ENCODE measurements at regions not wholly inside any gene's neighbourhood (a gene's known extent, or its start where the extent isn't known, plus 50 kb on each side); places are given as distances from the start of the nearest gene placed in this dataset.

DNA sequence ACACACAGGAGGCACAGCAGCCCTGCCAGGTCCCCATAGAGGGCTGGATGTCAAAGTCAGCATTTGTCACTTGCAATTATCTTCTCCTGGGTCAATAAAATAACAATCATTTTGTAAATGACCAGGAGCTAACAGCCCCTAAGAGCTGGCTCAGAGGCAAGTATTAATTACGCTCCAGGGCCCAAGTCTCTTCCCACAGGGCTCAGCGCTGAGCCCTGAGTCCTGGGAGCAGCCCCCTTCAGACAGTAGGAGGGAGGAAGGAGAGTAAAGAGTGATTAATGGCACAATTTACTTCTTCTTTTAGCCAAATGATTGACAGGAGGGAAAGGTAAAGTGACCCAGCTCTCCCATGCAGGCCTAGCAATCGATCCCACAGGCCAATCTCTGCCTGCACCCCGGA is 99.0 kb upstream of the DRD2 start:
- Histone ChIP-seq H3K36me3 (ENCODE audit: control insufficient read depth in 2 of 2, insufficient read depth in 2 of 2, low read length in 1 of 2) (no peaks in the 10 kb centered on the region), H3K27ac (ENCODE audit: low read depth in 1 of 2, low read length in 1 of 2) (no peak overlapping the region), H3K4me1 (ENCODE audit: control insufficient read depth in 2 of 2, insufficient read depth in 2 of 2, low read length in 2 of 2) (no peaks in the 10 kb centered on the region), H3K4me3 (ENCODE audit: low read length in 2 of 2) (no peak overlapping the region), H3K27me3 (ENCODE audit: control insufficient read depth in 2 of 2, insufficient read depth in 1 of 2, low read length in 1 of 2) (no peaks in the 10 kb centered on the region), H3K9me3 (ENCODE audit: control insufficient read depth in 2 of 2, insufficient read depth in 1 of 2, low read length in 1 of 2) (no peaks in the 10 kb centered on the region)
- DNase-seq (ENCODE audit: low read depth in 6 of 9, low spot score in 9 of 9), result no peak
- WGBS, result 87% methylated on average over 4 of the region's 4 CpGs

DNA sequence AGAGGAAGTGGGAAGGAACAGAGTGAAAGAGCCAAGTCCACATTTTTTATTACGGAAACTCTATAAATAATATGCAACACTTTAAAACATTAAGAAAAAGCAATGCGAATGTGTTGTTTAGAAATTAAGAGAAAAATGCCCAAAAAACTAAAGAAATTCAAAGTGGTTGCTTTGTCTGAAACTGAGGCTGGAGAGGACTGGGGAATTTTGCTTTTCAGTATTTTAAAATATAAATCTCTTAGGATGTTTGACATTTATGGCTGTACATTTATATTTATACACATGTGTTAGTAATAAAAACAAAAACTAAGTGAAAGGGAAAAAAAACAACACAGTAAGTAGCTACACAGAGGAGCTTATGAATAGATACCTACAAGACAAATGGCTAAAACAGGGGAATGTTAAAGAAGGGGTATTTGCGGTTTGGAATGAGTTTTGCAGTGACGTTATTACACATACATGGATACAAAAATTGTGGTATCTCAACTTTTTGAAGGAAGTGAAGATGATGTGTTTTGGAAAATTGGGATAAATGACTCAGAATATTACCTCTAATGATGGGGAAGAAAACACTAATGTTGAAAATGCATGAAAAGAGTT is 97.0 kb upstream of the DRD2 start:
- Histone ChIP-seq H3K36me3 (ENCODE audit: control insufficient read depth in 2 of 2, insufficient read depth in 2 of 2, low read length in 1 of 2) (no peaks in the 10 kb centered on the region), H3K4me1 (ENCODE audit: control insufficient read depth in 2 of 2, insufficient read depth in 2 of 2, low read length in 2 of 2) (no peaks in the 10 kb centered on the region), H3K27ac (ENCODE audit: low read depth in 1 of 2, low read length in 1 of 2) (no peak overlapping the region), H3K27me3 (ENCODE audit: control insufficient read depth in 2 of 2, insufficient read depth in 1 of 2, low read length in 1 of 2) (no peaks in the 10 kb centered on the region), H3K9me3 (ENCODE audit: control insufficient read depth in 2 of 2, insufficient read depth in 1 of 2, low read length in 1 of 2) (no peaks in the 10 kb centered on the region), H3K4me3 (ENCODE audit: low read length in 2 of 2) (no peak overlapping the region)
- WGBS, result 96% methylated on average over 4 of the region's 4 CpGs
- no peak for DNase-seq (ENCODE audit: low read depth in 6 of 9, low spot score in 9 of 9)

DNA sequence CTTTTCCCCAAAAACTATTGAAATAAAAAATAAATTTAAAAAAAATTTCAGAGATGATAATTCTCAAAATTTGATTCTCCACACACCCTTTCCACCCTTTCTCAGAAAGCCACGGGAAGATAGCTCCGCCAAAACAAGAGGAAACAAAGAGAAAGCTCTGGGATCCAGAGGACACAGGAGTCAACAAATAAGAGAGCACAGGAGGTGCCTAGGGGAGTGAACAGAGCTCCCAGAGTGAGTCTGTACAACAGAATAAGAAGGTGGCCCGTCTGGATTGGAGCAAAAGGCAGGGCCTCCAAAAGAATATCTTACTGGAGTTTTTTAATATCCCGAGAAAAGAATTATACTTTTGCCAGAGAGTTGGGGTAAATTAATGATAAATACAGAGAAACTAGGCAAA is 96.3 kb upstream of the DRD2 start:
- 81% methylated on average over 4 of the region's 4 CpGs for WGBS
- no peaks in the 10 kb centered on the region for H3K36me3 ChIP-seq (ENCODE audit: control insufficient read depth in 2 of 2, insufficient read depth in 2 of 2, low read length in 1 of 2)
- H3K4me1 ChIP-seq (ENCODE audit: control insufficient read depth in 2 of 2, insufficient read depth in 2 of 2, low read length in 2 of 2), result no peaks in the 10 kb centered on the region
- H3K4me3 ChIP-seq (ENCODE audit: low read length in 2 of 2), result no peak overlapping the region
- no peak overlapping the region for H3K27ac ChIP-seq (ENCODE audit: low read depth in 1 of 2, low read length in 1 of 2)
- H3K9me3 ChIP-seq (ENCODE audit: control insufficient read depth in 2 of 2, insufficient read depth in 1 of 2, low read length in 1 of 2), result no peaks in the 10 kb centered on the region
- H3K27me3 ChIP-seq (ENCODE audit: control insufficient read depth in 2 of 2, insufficient read depth in 1 of 2, low read length in 1 of 2), result no peaks in the 10 kb centered on the region
- DNase-seq (ENCODE audit: low read depth in 6 of 9, low spot score in 9 of 9), result no peak

GRCh38 chr11:113570906-113571305 is 95.7 kb upstream of the DRD2 start:
- H3K27ac ChIP-seq (ENCODE audit: low read depth in 1 of 2, low read length in 1 of 2), result no peak overlapping the region
- no peaks in the 10 kb centered on the region for H3K4me1 ChIP-seq (ENCODE audit: control insufficient read depth in 2 of 2, insufficient read depth in 2 of 2, low read length in 2 of 2)
- H3K36me3 ChIP-seq (ENCODE audit: control insufficient read depth in 2 of 2, insufficient read depth in 2 of 2, low read length in 1 of 2), result no peaks in the 10 kb centered on the region
- no peaks in the 10 kb centered on the region for H3K27me3 ChIP-seq (ENCODE audit: control insufficient read depth in 2 of 2, insufficient read depth in 1 of 2, low read length in 1 of 2)
- H3K4me3 ChIP-seq (ENCODE audit: low read length in 2 of 2), result no peak overlapping the region
- no peaks in the 10 kb centered on the region for H3K9me3 ChIP-seq (ENCODE audit: control insufficient read depth in 2 of 2, insufficient read depth in 1 of 2, low read length in 1 of 2)
- no peak for DNase-seq (ENCODE audit: low read depth in 6 of 9, low spot score in 9 of 9)

DNA sequence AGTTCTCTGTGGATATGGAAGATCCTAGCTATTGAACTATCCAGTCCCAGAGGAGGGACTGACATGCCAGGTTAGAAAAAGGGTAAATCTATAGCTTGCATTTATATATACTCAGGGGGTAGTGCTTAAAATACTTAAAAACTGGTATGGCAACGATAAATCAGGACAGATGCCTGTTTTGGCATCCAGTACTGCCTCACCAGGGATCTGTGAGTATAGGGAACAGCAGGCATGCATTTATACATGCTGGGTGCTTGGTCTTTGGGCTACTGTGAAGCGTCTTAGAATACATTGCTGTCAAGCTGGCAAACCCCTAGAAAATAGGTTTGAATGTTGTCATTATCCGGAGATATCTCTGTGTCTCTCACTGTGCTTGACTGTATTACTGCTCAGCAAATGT is 94.2 kb upstream of the DRD2 start:
- H3K4me1 ChIP-seq (ENCODE audit: control insufficient read depth in 2 of 2, insufficient read depth in 2 of 2, low read length in 2 of 2), result no peaks in the 10 kb centered on the region
- no peak for DNase-seq (ENCODE audit: low read depth in 6 of 9, low spot score in 9 of 9)
- no peaks in the 10 kb centered on the region for H3K36me3 ChIP-seq (ENCODE audit: control insufficient read depth in 2 of 2, insufficient read depth in 2 of 2, low read length in 1 of 2)
- H3K9me3 ChIP-seq (ENCODE audit: control insufficient read depth in 2 of 2, insufficient read depth in 1 of 2, low read length in 1 of 2), result no peaks in the 10 kb centered on the region
- no peak overlapping the region for H3K27ac ChIP-seq (ENCODE audit: low read depth in 1 of 2, low read length in 1 of 2)
- H3K4me3 ChIP-seq (ENCODE audit: low read length in 2 of 2), result no peak overlapping the region
- 91% methylated on average over 3 of the region's 3 CpGs for WGBS
- no peaks in the 10 kb centered on the region for H3K27me3 ChIP-seq (ENCODE audit: control insufficient read depth in 2 of 2, insufficient read depth in 1 of 2, low read length in 1 of 2)

DNA sequence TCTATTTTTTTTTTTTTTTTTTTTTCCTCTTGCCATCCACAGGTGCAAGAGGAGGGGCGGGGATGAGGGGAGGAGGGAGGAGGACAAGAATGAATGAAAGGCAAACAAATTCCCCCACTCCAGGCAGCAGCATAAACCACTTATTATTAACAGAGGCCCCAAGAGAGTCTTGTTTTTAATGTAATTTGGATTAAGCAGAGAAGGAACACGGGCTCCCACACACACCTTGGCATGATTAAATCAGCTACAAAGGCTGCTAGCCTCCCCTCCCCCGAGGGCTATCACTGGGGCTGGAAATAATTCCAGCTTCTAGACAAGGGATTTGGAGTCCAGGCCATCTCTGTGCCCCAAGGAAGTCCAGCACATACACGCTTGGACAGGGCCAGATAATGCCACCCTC is 93.4 kb upstream of the DRD2 start:
- no peak for DNase-seq (ENCODE audit: low read depth in 6 of 9, low spot score in 9 of 9)
- H3K4me3 ChIP-seq (ENCODE audit: low read length in 2 of 2), result no peak overlapping the region
- H3K4me1 ChIP-seq (ENCODE audit: control insufficient read depth in 2 of 2, insufficient read depth in 2 of 2, low read length in 2 of 2), result no peaks in the 10 kb centered on the region
- no peaks in the 10 kb centered on the region for H3K36me3 ChIP-seq (ENCODE audit: control insufficient read depth in 2 of 2, insufficient read depth in 2 of 2, low read length in 1 of 2)
- no peaks in the 10 kb centered on the region for H3K27me3 ChIP-seq (ENCODE audit: control insufficient read depth in 2 of 2, insufficient read depth in 1 of 2, low read length in 1 of 2)
- no peak overlapping the region for H3K27ac ChIP-seq (ENCODE audit: low read depth in 1 of 2, low read length in 1 of 2)
- no peaks in the 10 kb centered on the region for H3K9me3 ChIP-seq (ENCODE audit: control insufficient read depth in 2 of 2, insufficient read depth in 1 of 2, low read length in 1 of 2)
- 81% methylated on average over 4 of the region's 4 CpGs for WGBS

- H3K9me3 ChIP-seq (ENCODE audit: control insufficient read depth in 2 of 2, insufficient read depth in 1 of 2, low read length in 1 of 2), result no peaks in the 10 kb centered on the region
- H3K4me1 ChIP-seq (ENCODE audit: control insufficient read depth in 2 of 2, insufficient read depth in 2 of 2, low read length in 2 of 2), result no peaks in the 10 kb centered on the region
- H3K27me3 ChIP-seq (ENCODE audit: control insufficient read depth in 2 of 2, insufficient read depth in 1 of 2, low read length in 1 of 2), result no peaks in the 10 kb centered on the region
- DNase-seq (ENCODE audit: low read depth in 6 of 9, low spot score in 9 of 9), result no peak
- H3K36me3 ChIP-seq (ENCODE audit: control insufficient read depth in 2 of 2, insufficient read depth in 2 of 2, low read length in 1 of 2), result no peaks in the 10 kb centered on the region
- no peak overlapping the region for H3K27ac ChIP-seq (ENCODE audit: low read depth in 1 of 2, low read length in 1 of 2)
- 65% methylated on average over 11 of the region's 11 CpGs for WGBS
- no peak overlapping the region for H3K4me3 ChIP-seq (ENCODE audit: low read length in 2 of 2)
Observed at GRCh38 chr11:113567867-113568544, 92.8 kb upstream of the DRD2 start.

- Histone ChIP-seq H3K4me1 (ENCODE audit: control insufficient read depth in 2 of 2, insufficient read depth in 2 of 2, low read length in 2 of 2) (no peaks in the 10 kb centered on the region), H3K27me3 (ENCODE audit: control insufficient read depth in 2 of 2, insufficient read depth in 1 of 2, low read length in 1 of 2) (no peaks in the 10 kb centered on the region), H3K4me3 (ENCODE audit: low read length in 2 of 2) (no peak overlapping the region), H3K9me3 (ENCODE audit: control insufficient read depth in 2 of 2, insufficient read depth in 1 of 2, low read length in 1 of 2) (no peaks in the 10 kb centered on the region), H3K36me3 (ENCODE audit: control insufficient read depth in 2 of 2, insufficient read depth in 2 of 2, low read length in 1 of 2) (no peaks in the 10 kb centered on the region), H3K27ac (ENCODE audit: low read depth in 1 of 2, low read length in 1 of 2) (no peak overlapping the region)
- DNase-seq (ENCODE audit: low read depth in 6 of 9, low spot score in 9 of 9), result no peak
- WGBS, result 94% methylated on average over 7 of the region's 7 CpGs
Observed at GRCh38 chr11:113567097-113567496, 91.9 kb upstream of the DRD2 start.

- WGBS, result 75% methylated on average over 4 of the region's 4 CpGs
- no peak overlapping the region for H3K27ac ChIP-seq (ENCODE audit: low read depth in 1 of 2, low read length in 1 of 2)
Observed at GRCh38 chr11:113564527-113565130, 89.4 kb upstream of the DRD2 start.

More at GRCh38 chr11:113564527-113565130, 89.4 kb upstream of the DRD2 start:
- DNase-seq (ENCODE audit: low read depth in 6 of 9, low spot score in 9 of 9), result no peak
- no peaks in the 10 kb centered on the region for H3K9me3 ChIP-seq (ENCODE audit: control insufficient read depth in 2 of 2, insufficient read depth in 1 of 2, low read length in 1 of 2)
- H3K27me3 ChIP-seq (ENCODE audit: control insufficient read depth in 2 of 2, insufficient read depth in 1 of 2, low read length in 1 of 2), result no peaks in the 10 kb centered on the region
- no peak overlapping the region for H3K4me3 ChIP-seq (ENCODE audit: low read length in 2 of 2)
- no peaks in the 10 kb centered on the region for H3K36me3 ChIP-seq (ENCODE audit: control insufficient read depth in 2 of 2, insufficient read depth in 2 of 2, low read length in 1 of 2)
- no peaks in the 10 kb centered on the region for H3K4me1 ChIP-seq (ENCODE audit: control insufficient read depth in 2 of 2, insufficient read depth in 2 of 2, low read length in 2 of 2)

Data from thymus (tissue), 11 donors.